ENCODE measurements at regions not wholly inside any gene's neighbourhood (a gene's known extent, or its start where the extent isn't known, plus 50 kb on each side); places are given as distances from the start of the nearest gene placed in this dataset.
A peak's percentile ranks its signal among the peaks of the same experiment; 100 is the strongest.

- no peak for DNase-seq (ENCODE audit: low read depth in 2 of 2)
- TF ChIP-seq, protein P1, sequence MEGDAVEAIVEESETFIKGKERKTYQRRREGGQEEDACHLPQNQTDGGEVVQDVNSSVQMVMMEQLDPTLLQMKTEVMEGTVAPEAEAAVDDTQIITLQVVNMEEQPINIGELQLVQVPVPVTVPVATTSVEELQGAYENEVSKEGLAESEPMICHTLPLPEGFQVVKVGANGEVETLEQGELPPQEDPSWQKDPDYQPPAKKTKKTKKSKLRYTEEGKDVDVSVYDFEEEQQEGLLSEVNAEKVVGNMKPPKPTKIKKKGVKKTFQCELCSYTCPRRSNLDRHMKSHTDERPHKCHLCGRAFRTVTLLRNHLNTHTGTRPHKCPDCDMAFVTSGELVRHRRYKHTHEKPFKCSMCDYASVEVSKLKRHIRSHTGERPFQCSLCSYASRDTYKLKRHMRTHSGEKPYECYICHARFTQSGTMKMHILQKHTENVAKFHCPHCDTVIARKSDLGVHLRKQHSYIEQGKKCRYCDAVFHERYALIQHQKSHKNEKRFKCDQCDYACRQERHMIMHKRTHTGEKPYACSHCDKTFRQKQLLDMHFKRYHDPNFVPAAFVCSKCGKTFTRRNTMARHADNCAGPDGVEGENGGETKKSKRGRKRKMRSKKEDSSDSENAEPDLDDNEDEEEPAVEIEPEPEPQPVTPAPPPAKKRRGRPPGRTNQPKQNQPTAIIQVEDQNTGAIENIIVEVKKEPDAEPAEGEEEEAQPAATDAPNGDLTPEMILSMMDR (IDR thresholded peaks at IDR 0.05; ENCODE audit: low read depth, low read length): no peak
- no peak overlapping the region for H3K4me3 ChIP-seq (replicated peaks in 1 of 2; ENCODE audit: low read depth in 2 of 2, low read length in 2 of 2)
These were observed 134.7 kb upstream of the BANK1 start for GRCh38 chr4:101655857-101656256.

DNA sequence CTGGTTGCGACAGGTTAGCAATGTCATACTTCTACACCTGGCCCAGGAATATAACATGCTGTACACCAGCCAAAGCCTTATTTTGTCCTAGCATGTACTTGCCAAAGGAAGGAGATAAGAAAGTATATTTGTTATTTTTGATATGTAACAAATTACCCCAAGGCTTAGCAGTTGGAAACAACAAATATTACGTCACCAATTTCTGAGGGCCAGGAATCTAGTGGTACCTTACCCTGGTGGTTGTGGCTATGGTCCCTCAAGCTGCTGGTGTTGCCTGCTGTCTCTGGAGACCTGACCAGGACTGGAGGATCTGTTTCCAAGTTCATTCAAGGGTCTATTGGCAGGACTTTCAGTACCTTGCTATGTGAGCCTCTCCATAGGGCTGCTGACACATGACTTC lies 135.5 kb upstream of the BANK1 start:
- TF ChIP-seq, protein P1 (IDR thresholded peaks at IDR 0.05; ENCODE audit: low read depth, low read length): no peak
- H3K4me3 ChIP-seq (replicated peaks in 1 of 2; ENCODE audit: low read depth in 2 of 2, low read length in 2 of 2): no peak overlapping the region

GRCh38 chr4:101651778-101652177 lies 138.8 kb upstream of the BANK1 start:
- no peak for DNase-seq (ENCODE audit: low read depth in 2 of 2)
- TF ChIP-seq, protein P1 (IDR thresholded peaks at IDR 0.05; ENCODE audit: low read depth, low read length): no peak
- no peak overlapping the region for H3K4me3 ChIP-seq (replicated peaks in 1 of 2; ENCODE audit: low read depth in 2 of 2, low read length in 2 of 2)

More for the DNA sequence above, 135.5 kb upstream of the BANK1 start:
- no peak for DNase-seq (ENCODE audit: low read depth in 2 of 2)

DNA sequence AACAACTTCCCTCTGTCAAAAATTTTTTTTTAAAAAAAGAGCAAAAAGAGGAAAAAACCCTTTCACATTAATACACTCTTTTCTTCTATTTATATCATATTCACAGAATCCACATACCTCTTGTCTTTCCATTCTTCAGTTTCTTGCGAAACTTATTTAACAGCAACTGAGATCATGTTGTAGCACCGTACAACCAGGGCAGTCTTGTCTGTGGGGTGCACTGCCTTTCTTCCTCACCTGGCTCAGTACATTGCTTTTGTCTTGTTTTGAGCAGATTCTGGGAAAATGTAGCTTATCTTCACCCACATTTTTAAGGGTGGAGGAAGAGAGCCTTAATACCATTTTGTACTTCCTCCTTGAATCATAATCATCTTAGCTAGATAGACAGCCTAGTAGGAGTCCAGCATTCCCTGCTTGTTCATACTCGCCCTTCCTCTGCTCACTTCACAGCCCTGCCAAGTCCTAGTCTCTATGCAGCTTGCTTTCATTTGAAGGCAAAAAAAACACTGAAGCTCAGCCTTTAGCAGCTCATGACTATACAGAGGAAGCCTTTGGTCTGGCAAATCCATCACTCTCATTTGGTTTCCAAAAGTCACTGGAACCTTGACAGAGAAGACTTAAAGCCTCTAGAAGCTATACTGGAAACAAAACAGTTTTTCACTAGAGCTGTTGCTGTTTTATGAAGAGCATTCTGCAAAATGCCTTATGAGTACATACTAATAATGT lies 140.6 kb upstream of the BANK1 start:
- TF ChIP-seq, protein P1 (IDR thresholded peaks at IDR 0.05; ENCODE audit: low read depth, low read length): no peak
- DNase-seq (ENCODE audit: low read depth in 2 of 2): peak; percentile 3 to 10

DNA sequence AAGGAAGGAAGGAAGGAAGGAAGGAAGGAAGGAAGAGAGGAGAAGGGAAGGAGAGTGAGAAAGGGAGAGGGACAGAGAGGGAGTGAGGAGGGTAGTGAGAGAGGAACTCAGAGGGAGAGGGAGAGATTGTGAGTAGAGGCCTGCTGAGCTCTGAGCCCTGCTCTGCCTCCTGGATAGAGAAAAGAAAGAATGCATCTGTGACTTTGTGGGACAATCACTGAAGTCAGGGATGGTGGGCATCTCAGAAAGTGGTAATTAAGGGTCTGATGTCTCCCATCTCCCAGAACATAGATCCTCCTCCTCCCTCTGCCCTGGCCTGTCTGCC lies 142.9 kb upstream of the BANK1 start:
- TF ChIP-seq, protein P1 (IDR thresholded peaks at IDR 0.05; ENCODE audit: low read depth, low read length): no peak
- DNase-seq (ENCODE audit: low read depth in 2 of 2): no peak

More for the DNA sequence above, 140.6 kb upstream of the BANK1 start:
- H3K4me3 ChIP-seq (replicated peaks in 1 of 2; ENCODE audit: low read depth in 2 of 2, low read length in 2 of 2): no peak overlapping the region

GRCh38 chr4:101644516-101644915 lies 146.0 kb upstream of the BANK1 start:
- TF ChIP-seq, protein P1 (IDR thresholded peaks at IDR 0.05; ENCODE audit: low read depth, low read length): no peak
- DNase-seq (ENCODE audit: low read depth in 2 of 2): no peak
- H3K4me3 ChIP-seq (replicated peaks in 1 of 2; ENCODE audit: low read depth in 2 of 2, low read length in 2 of 2): no peak overlapping the region

More for the DNA sequence above, 142.9 kb upstream of the BANK1 start:
- H3K4me3 ChIP-seq (replicated peaks in 1 of 2; ENCODE audit: low read depth in 2 of 2, low read length in 2 of 2): no peak overlapping the region

Data from cardiac fibroblast (primary cell).